GM13977 (cell line): ENCODE measurements at regions not wholly inside any gene's neighbourhood (a gene's known extent, or its start where the extent isn't known, plus 50 kb on each side); places are given as distances from the start of the nearest gene placed in this dataset.

Experiments used
- DNase-seq: peaks from one replicate; pipeline ENCODE4 v3.0.0; 2012; ENCODE audit warnings: low spot score
- in situ Hi-C: fragments of 300-500 bp; cut with MboI; formaldehyde crosslinking; loops from one replicate; pipeline ENCODE4 v1.12.0; 2022; ENCODE audit warnings: low sequenced_read_pairs, low pct_unique_long_range_greater_than_20kb, mixed read lengths, inconsistent platforms; ENCODE audit not compliant: unreplicated experiment
- TF ChIP-seq, protein P1 (sequence below): IDR thresholded peaks from 2 replicates; pipeline ENCODE4 v1.5.1; 2012; ENCODE audit warnings: mild to moderate bottlenecking, control low read depth; ENCODE audit not compliant: insufficient read depth; ENCODE audit errors: extremely low read depth, missing control alignments

DNA sequence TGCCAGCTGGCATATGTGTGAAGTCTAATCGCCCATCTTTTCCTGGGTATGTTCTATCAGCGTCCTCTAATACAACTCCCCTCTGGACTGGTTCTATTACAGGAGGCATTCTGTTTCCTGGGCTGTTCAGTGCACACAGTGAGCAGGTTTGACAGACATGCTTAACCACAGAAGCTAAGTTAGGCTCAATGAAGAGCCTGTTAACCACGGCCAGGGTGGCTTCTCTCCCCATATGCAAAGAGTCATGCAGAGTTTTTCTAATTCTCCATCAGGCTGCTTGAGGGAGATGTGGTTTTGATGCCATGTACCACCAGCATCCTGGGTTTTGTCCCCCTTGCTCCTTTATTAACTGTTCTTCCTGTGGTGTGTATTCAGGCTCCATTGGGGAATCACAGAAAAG lies 57.2 kb upstream of the ALOX12 start:
- peak; percentile 23 for DNase-seq
- in situ Hi-C loops = no loop called here
- TF ChIP-seq, protein P1, sequence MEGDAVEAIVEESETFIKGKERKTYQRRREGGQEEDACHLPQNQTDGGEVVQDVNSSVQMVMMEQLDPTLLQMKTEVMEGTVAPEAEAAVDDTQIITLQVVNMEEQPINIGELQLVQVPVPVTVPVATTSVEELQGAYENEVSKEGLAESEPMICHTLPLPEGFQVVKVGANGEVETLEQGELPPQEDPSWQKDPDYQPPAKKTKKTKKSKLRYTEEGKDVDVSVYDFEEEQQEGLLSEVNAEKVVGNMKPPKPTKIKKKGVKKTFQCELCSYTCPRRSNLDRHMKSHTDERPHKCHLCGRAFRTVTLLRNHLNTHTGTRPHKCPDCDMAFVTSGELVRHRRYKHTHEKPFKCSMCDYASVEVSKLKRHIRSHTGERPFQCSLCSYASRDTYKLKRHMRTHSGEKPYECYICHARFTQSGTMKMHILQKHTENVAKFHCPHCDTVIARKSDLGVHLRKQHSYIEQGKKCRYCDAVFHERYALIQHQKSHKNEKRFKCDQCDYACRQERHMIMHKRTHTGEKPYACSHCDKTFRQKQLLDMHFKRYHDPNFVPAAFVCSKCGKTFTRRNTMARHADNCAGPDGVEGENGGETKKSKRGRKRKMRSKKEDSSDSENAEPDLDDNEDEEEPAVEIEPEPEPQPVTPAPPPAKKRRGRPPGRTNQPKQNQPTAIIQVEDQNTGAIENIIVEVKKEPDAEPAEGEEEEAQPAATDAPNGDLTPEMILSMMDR = no peak

- in situ Hi-C loops = no loop called here
- TF ChIP-seq, protein P1 = no peak
- DNase-seq = no peak
Observed at GRCh38 chr17:6940186-6940649, 55.6 kb upstream of the ALOX12 start.

DNA sequence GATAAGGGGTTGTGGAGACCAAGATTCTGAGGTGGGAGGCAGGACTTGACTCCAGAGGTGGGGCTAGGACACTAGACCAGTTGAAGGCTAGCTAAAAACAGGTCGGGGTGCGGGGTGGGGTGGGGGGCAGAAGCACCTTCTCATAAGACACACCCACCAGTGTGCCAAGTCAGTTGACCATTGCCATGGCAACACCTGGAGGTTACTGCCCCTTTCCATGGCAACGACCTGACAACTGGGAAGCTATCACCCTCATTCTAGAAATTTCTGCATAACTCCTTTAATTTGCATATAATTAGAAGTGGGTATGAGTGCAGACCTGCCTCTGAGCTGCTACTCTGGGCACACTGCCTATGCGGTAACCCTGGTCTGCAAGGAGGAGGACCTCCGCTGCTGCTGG lies 53.9 kb upstream of the ALOX12 start:
- DNase-seq = no peak
- TF ChIP-seq, protein P1 = no peak
- in situ Hi-C loops = no loop called here

DNA sequence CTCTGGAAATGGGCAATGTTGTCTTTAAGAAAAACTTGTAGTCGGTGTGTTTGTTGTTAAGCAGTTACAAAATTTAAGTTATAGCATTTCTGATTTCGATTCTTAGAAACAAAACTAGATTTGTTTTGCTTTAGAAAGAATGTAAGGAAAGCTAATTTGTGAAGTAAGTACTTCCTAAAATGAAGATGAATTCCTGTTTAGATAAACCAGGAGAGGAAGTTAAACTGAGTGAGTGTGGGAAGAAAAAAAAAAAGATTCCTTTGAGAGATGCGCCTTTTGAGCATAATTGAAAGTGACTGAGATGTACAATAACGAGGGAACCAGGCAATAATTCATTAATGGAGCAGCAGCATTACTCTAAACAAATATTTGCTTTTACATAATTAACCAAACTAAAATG lies 52.4 kb upstream of the ALOX12 start:
- in situ Hi-C loops = no loop called here
- TF ChIP-seq, protein P1 = no peak
- no peak for DNase-seq
